ENCODE measurements at regions not wholly inside any gene's neighbourhood (a gene's known extent, or its start where the extent isn't known, plus 50 kb on each side); places are given as distances from the start of the nearest gene placed in this dataset.

DNA sequence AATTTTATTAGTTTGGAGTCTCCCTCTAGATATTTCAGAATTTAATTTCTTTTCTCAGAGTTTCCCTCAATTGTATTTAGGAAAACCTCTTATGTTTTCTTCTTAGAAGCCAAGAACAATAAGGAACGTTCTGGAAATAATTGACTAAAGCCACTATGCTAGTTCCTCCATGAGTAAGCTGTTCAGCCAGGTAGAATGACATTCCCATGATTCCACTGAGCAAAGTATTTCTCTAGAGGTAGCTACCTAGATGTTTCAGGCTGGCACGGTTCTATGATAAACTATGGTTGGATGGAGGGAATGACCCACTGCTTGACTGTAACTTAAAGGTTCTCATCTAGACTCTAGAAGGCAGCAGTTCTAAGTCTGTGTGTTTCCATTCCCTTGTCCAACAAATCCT, 62.4 kb downstream of the CLDN17 start:
- Mint-ChIP-seq H3K4me1 (no peaks in the 10 kb centered on the region), H3K36me3 (no peaks in the 10 kb centered on the region), H3K27ac (no peak overlapping the region), H3K4me3 (no peak overlapping the region), H3K9me3 (peaks cover 0 to 4% (median 0%) of the 10 kb centered on the region in 9 donors), H3K27me3 (peaks cover 0 to 11% (median 3%) of the 10 kb centered on the region in 5 donors)
- DNase-seq (no peak), ATAC-seq (no peak)
- POLR2A ChIA-PET, result no interaction called here

GRCh38 chr21:30102871-30103270, 63.7 kb downstream of the CLDN17 start:
- Mint-ChIP-seq H3K27me3 (peaks cover 0 to 11% (median 3%) of the 10 kb centered on the region in 5 donors), H3K9me3 (peaks cover 0 to 4% (median 0%) of the 10 kb centered on the region in 9 donors), H3K4me3 (no peak overlapping the region), H3K4me1 (no peaks in the 10 kb centered on the region), H3K36me3 (no peaks in the 10 kb centered on the region), H3K27ac (no peak overlapping the region)
- DNase-seq, result no peak
- POLR2A ChIA-PET, result no interaction called here
- ATAC-seq, result no peak

- H3K4me3 Mint-ChIP-seq, result no peak overlapping the region
- H3K27ac Mint-ChIP-seq, result no peak overlapping the region
- H3K4me1 Mint-ChIP-seq, result no peaks in the 10 kb centered on the region
- ATAC-seq (no peak), DNase-seq (no peak)
- H3K36me3 Mint-ChIP-seq, result no peaks in the 10 kb centered on the region
- H3K27me3 Mint-ChIP-seq, result peaks cover 0 to 11% (median 3%) of the 10 kb centered on the region in 5 donors
- POLR2A ChIA-PET, result no interaction called here
- H3K9me3 Mint-ChIP-seq, result peaks cover 0 to 4% (median 0%) of the 10 kb centered on the region in 9 donors
These were observed 64.6 kb downstream of the CLDN17 start for GRCh38 chr21:30101967-30102366.

DNA sequence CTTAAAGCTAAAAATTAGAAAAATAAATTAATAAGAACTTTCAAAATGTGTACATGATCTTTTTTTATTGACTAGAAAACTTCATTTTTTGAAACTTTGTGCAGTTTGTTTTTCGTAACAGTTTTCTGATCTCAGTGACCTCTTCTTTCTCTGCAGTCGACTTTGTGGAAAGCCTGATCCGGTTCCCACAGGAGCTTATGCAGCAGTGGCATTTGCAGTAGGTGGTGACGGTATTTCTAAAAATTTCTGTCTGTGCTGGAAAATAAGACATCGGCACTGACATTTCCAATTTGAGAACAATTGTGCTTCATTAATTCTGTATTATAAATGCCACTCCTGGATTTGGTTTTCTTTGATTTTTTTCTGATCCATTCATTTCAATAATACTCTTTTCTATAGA, 68.8 kb downstream of the CLDN17 start:
- Mint-ChIP-seq H3K9me3 (peaks cover 0 to 8% (median 0%) of the 10 kb centered on the region in 9 donors), H3K4me1 (no peaks in the 10 kb centered on the region)
- no peak for ATAC-seq

GRCh38 chr21:30083225-30083945, 83.2 kb downstream of the CLDN17 start:
- H3K27me3 Mint-ChIP-seq, result peaks cover 1 to 22% (median 7%) of the 10 kb centered on the region in 5 donors
- no peak overlapping the region for H3K27ac Mint-ChIP-seq
- no peaks in the 10 kb centered on the region for H3K36me3 Mint-ChIP-seq
- H3K4me1 Mint-ChIP-seq, result no peaks in the 10 kb centered on the region
- H3K4me3 Mint-ChIP-seq, result no peak overlapping the region
- no peak for ATAC-seq
- POLR2A ChIA-PET, result no interaction called here
- H3K9me3 Mint-ChIP-seq, result peaks cover 0 to 11% (median 2%) of the 10 kb centered on the region in 9 donors
- DNase-seq, result no peak

More for the DNA sequence above, 68.8 kb downstream of the CLDN17 start:
- no peak overlapping the region for H3K4me3 Mint-ChIP-seq
- POLR2A ChIA-PET, result no interaction called here
- H3K27ac Mint-ChIP-seq, result no peak overlapping the region
- no peaks in the 10 kb centered on the region for H3K36me3 Mint-ChIP-seq
- DNase-seq, result no peak
- H3K27me3 Mint-ChIP-seq, result peaks cover 0 to 27% (median 3%) of the 10 kb centered on the region in 5 donors

DNA sequence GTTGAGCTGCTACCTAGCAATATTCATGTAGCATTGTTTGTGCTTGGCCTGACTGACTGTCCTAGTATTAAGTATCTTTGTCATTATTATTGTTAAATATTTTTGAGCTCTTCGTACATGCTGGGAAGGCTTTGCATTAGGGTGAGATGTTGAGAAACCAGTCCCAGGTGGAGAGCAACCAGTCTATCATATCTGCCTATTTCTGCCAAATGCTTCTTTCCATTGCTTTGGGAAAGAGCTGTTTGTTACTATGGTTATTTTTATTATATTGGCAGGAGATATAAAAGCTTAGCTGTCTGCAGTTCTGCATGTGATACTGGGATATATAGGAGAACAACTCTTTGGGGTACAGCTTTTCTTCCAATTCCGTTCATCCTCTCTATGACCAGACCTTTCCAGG, 85.1 kb downstream of the CLDN17 start:
- Mint-ChIP-seq H3K9me3 (peaks cover 0 to 21% (median 6%) of the 10 kb centered on the region in 9 donors), H3K4me1 (no peaks in the 10 kb centered on the region), H3K36me3 (no peaks in the 10 kb centered on the region), H3K27ac (no peak overlapping the region), H3K4me3 (no peak overlapping the region), H3K27me3 (peaks cover 0 to 20% (median 4%) of the 10 kb centered on the region in 5 donors)
- no peak for DNase-seq
- POLR2A ChIA-PET, result no interaction called here
- no peak for ATAC-seq

- Mint-ChIP-seq H3K4me1 (no peaks in the 10 kb centered on the region), H3K36me3 (peaks cover 0 to 6% (median 0%) of the 10 kb centered on the region in 3 donors), H3K4me3 (no peak overlapping the region), H3K27me3 (peaks cover 1 to 35% (median 3%) of the 10 kb centered on the region in 5 donors), H3K9me3 (peaks cover 0 to 25% (median 7%) of the 10 kb centered on the region in 9 donors), H3K27ac (no peak overlapping the region)
- POLR2A ChIA-PET, result no interaction called here
- DNase-seq (no peak), ATAC-seq (no peak)
These were observed 94.1 kb downstream of the CLDN17 start for GRCh38 chr21:30072496-30072895.

GRCh38 chr21:30058928-30059327, 107.7 kb downstream of the CLDN17 start:
- H3K27ac Mint-ChIP-seq, result no peak overlapping the region
- POLR2A ChIA-PET, result no interaction called here
- peaks cover 0 to 2% (median 0%) of the 10 kb centered on the region in 5 donors for H3K27me3 Mint-ChIP-seq
- peaks cover 0 to 4% (median 0%) of the 10 kb centered on the region in 9 donors for H3K9me3 Mint-ChIP-seq
- no peaks in the 10 kb centered on the region for H3K36me3 Mint-ChIP-seq
- DNase-seq (no peak), ATAC-seq (no peak)
- no peak overlapping the region for H3K4me3 Mint-ChIP-seq
- H3K4me1 Mint-ChIP-seq, result no peaks in the 10 kb centered on the region

DNA sequence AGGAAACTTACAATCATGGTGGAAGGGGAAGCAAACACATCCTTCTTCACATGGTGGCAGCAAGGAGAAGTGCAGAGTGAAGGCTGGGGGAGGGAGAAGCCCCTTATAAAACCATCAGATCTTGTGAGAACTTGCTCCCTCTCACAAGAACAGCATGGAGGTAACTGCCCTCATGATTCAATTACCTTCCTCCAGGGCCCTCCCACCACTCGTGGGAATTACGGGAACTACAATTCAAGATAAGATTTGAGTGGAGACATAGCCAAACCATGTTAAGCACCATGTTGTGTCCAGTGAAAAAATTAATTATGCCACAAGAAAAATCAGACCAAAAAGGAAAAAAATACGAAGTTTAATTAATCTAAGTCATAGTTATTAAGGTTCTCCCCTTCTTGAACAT, 109.5 kb downstream of the CLDN17 start:
- no peak for ATAC-seq
- H3K4me3 Mint-ChIP-seq, result no peak overlapping the region
- peaks cover 0 to 2% (median 0%) of the 10 kb centered on the region in 5 donors for H3K27me3 Mint-ChIP-seq
- DNase-seq, result no peak
- POLR2A ChIA-PET, result no interaction called here
- no peaks in the 10 kb centered on the region for H3K4me1 Mint-ChIP-seq
- no peaks in the 10 kb centered on the region for H3K36me3 Mint-ChIP-seq
- H3K27ac Mint-ChIP-seq, result no peak overlapping the region
- H3K9me3 Mint-ChIP-seq, result peaks cover 0 to 7% (median 0%) of the 10 kb centered on the region in 9 donors

DNA sequence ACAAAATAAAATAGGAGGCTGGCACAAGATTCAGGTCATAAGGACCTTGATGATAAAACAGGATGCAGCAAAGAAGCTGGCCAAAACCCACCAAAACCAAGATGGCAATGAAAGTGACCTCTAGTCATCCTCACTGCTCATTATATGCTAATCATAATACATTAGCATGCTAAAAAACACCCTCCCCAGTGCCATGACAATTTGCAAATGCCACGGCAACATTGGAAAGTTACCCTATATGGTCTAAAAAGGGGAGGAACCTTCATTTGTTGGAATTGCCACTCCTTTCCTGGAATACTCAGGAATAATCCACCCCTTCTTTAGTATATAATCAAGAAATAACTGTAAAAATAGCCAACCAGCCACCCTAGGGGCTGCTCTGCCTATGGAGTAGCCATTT, 108.8 kb upstream of the GRIK1 start:
- ATAC-seq (no peak), DNase-seq (no peak)
- Mint-ChIP-seq H3K36me3 (no peaks in the 10 kb centered on the region), H3K4me3 (no peak overlapping the region), H3K9me3 (peaks cover 0 to 2% (median 0%) of the 10 kb centered on the region in 9 donors), H3K27ac (no peak overlapping the region), H3K27me3 (peaks cover 0 to 9% (median 2%) of the 10 kb centered on the region in 5 donors), H3K4me1 (no peaks in the 10 kb centered on the region)
- POLR2A ChIA-PET, result no interaction called here

DNA sequence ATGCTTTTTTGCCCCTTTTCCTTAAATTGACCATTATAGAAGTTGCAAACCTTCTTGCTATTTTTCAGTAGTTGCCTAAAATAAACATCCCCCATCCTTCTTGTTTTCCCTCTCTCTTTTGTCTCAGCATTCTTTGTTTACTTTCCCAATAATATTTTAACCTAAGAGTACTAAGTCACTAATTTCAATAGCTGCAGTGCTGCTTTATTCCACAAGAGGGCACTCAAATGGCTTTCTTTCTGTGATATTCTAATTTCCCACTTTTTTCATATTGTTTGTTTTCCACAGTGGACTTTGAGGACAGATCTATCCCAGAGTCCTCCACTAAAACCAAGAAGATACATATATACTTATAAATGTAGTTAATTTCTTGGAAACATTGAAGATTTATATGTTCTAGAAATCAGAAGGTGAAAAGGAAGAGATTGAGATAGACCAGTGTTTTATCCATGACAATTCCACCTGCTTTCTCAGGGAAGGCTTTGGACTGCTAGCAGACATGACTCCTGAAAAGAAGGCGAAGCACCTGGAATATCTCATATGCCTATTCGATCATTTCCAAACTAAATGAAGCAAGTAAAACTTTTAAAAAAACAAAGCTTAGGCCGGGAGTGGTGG, 104.8 kb upstream of the GRIK1 start:
- Mint-ChIP-seq H3K9me3 (peaks cover 0 to 19% (median 5%) of the 10 kb centered on the region in 9 donors), H3K4me3 (no peak overlapping the region), H3K36me3 (peaks cover 0 to 16% (median 0%) of the 10 kb centered on the region in 3 donors), H3K4me1 (no peaks in the 10 kb centered on the region), H3K27ac (no peak overlapping the region), H3K27me3 (peaks cover 1 to 6% (median 4%) of the 10 kb centered on the region in 5 donors)
- POLR2A ChIA-PET, result no interaction called here
- ATAC-seq (no peak), DNase-seq (peak in 4 of 10 donors; percentile 1 to 12 (median 6))

DNA sequence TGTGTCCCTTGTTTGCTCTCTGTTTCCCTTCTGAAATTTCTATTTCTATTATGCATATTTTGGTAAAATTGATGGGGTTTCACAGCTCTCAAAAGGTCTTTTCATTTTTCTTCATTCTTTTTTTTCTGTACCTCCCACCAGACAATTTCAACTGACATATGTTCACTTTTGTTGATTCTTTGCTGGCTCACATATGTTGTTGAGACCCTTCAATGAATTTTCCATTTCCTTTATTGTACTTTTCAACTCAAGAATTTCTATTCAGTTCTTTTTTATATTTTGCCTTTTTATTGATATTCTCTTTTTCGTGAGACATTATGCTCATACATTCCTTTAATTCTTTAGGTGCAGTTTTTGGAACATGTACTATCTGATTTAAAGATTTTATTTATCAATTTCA, 102.6 kb upstream of the GRIK1 start:
- Mint-ChIP-seq H3K9me3 (peaks cover 0 to 19% (median 6%) of the 10 kb centered on the region in 9 donors), H3K4me1 (no peaks in the 10 kb centered on the region), H3K27me3 (peaks cover 1 to 11% (median 7%) of the 10 kb centered on the region in 5 donors), H3K4me3 (no peak overlapping the region), H3K36me3 (peaks cover 0 to 16% (median 0%) of the 10 kb centered on the region in 3 donors), H3K27ac (no peak overlapping the region)
- POLR2A ChIA-PET, result no interaction called here
- DNase-seq (no peak), ATAC-seq (no peak)

DNA sequence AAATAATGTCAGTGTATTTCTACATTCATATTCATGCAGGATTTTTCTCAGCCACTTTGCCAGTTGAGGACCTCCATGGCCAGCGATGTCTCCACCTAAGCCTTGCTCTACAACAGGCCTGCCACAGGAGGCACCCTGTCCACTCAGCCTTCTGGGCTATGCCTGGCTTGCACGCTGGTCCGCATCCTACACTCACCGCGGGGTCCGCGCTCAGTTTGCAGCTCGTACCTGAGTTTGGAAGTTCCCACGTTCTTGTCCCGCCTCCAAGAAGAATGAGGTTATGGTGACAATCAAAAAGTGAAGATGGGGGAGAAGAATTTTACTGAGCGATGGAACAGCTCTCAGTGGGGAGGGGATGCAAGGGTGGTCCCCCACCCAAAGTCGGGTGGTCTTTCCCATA, 93.6 kb upstream of the GRIK1 start:
- no peak overlapping the region for H3K4me3 Mint-ChIP-seq
- DNase-seq, result no peak
- peak overlapping the region in 1 of 10 donors; percentile 1 for H3K27ac Mint-ChIP-seq
- POLR2A ChIA-PET, result no interaction called here
- peaks cover 0 to 4% (median 0%) of the 10 kb centered on the region in 9 donors for H3K9me3 Mint-ChIP-seq
- no peaks in the 10 kb centered on the region for H3K4me1 Mint-ChIP-seq
- H3K36me3 Mint-ChIP-seq, result no peaks in the 10 kb centered on the region
- H3K27me3 Mint-ChIP-seq, result peaks cover 0 to 10% (median 6%) of the 10 kb centered on the region in 5 donors
- no peak for ATAC-seq

All from naive thymus-derived CD8-positive, alpha-beta T cell (primary cell).